ENCODE measurements at regions not wholly inside any gene's neighbourhood (a gene's known extent, or its start where the extent isn't known, plus 50 kb on each side); places are given as distances from the start of the nearest gene placed in this dataset.

- FAIRE-seq = no peak
- no peak for DNase-seq (ENCODE audit: extremely low spot score, insufficient read length, low read depth)
Measured at GRCh38 chr5:68352166-68352565, 136.6 kb downstream of the PIK3R1 start.

GRCh38 chr5:68353605-68354004 is 138.0 kb downstream of the PIK3R1 start:
- FAIRE-seq (no peak), DNase-seq (ENCODE audit: extremely low spot score, insufficient read length, low read depth) (no peak)

- no peak for FAIRE-seq
- DNase-seq (ENCODE audit: extremely low spot score, insufficient read length, low read depth) = no peak
Measured at GRCh38 chr5:68354315-68354714, 138.8 kb downstream of the PIK3R1 start.

- FAIRE-seq (no peak), DNase-seq (ENCODE audit: extremely low spot score, insufficient read length, low read depth) (no peak)
Measured at GRCh38 chr5:68356216-68356615, 140.7 kb downstream of the PIK3R1 start.

- DNase-seq (ENCODE audit: extremely low spot score, insufficient read length, low read depth) (no peak), FAIRE-seq (no peak)
Measured at GRCh38 chr5:68356623-68357022, 141.1 kb downstream of the PIK3R1 start.

- DNase-seq (ENCODE audit: extremely low spot score, insufficient read length, low read depth) = no peak
- FAIRE-seq = no peak
Measured at GRCh38 chr5:68359699-68360098, 144.1 kb downstream of the PIK3R1 start.

GRCh38 chr5:68362331-68362730 is 146.8 kb downstream of the PIK3R1 start:
- no peak for DNase-seq (ENCODE audit: extremely low spot score, insufficient read length, low read depth)
- peak; percentile 26 for FAIRE-seq

GRCh38 chr5:68365889-68366288 is 150.3 kb downstream of the PIK3R1 start:
- DNase-seq (ENCODE audit: extremely low spot score, insufficient read length, low read depth) (no peak), FAIRE-seq (no peak)

GRCh38 chr5:68367287-68367686 is 151.7 kb downstream of the PIK3R1 start:
- FAIRE-seq = no peak
- no peak for DNase-seq (ENCODE audit: extremely low spot score, insufficient read length, low read depth)

- no peak for DNase-seq (ENCODE audit: extremely low spot score, insufficient read length, low read depth)
- no peak for FAIRE-seq
Measured at GRCh38 chr5:68367717-68368116, 152.2 kb downstream of the PIK3R1 start.

GRCh38 chr5:68368311-68369022 is 152.9 kb downstream of the PIK3R1 start:
- FAIRE-seq = no peak
- no peak for DNase-seq (ENCODE audit: extremely low spot score, insufficient read length, low read depth)

- FAIRE-seq = no peak
- DNase-seq (ENCODE audit: extremely low spot score, insufficient read length, low read depth) = no peak
Measured at GRCh38 chr5:68369023-68369359, 153.4 kb downstream of the PIK3R1 start.

GRCh38 chr5:68369457-68370125 is 154.0 kb downstream of the PIK3R1 start:
- DNase-seq (ENCODE audit: extremely low spot score, insufficient read length, low read depth) = no peak
- FAIRE-seq = peak; percentile 88

GRCh38 chr5:68370196-68370595 is 154.6 kb downstream of the PIK3R1 start:
- no peak for DNase-seq (ENCODE audit: extremely low spot score, insufficient read length, low read depth)
- no peak for FAIRE-seq

GRCh38 chr5:68371607-68372006 is 156.1 kb downstream of the PIK3R1 start:
- no peak for FAIRE-seq
- no peak for DNase-seq (ENCODE audit: extremely low spot score, insufficient read length, low read depth)

GRCh38 chr5:68372161-68372560 is 156.6 kb downstream of the PIK3R1 start:
- FAIRE-seq = no peak
- no peak for DNase-seq (ENCODE audit: extremely low spot score, insufficient read length, low read depth)

- no peak for FAIRE-seq
- DNase-seq (ENCODE audit: extremely low spot score, insufficient read length, low read depth) = no peak
Measured at GRCh38 chr5:68373050-68373449, 157.5 kb downstream of the PIK3R1 start.

GRCh38 chr5:68374796-68375518 is 159.4 kb downstream of the PIK3R1 start:
- FAIRE-seq (no peak), DNase-seq (ENCODE audit: extremely low spot score, insufficient read length, low read depth) (no peak)

GRCh38 chr5:68375540-68375939 is 160.0 kb downstream of the PIK3R1 start:
- DNase-seq (ENCODE audit: extremely low spot score, insufficient read length, low read depth) (no peak), FAIRE-seq (no peak)

GRCh38 chr5:68376935-68377334 is 161.4 kb downstream of the PIK3R1 start:
- DNase-seq (ENCODE audit: extremely low spot score, insufficient read length, low read depth) = no peak
- no peak for FAIRE-seq

GRCh38 chr5:68377733-68378132 is 162.2 kb downstream of the PIK3R1 start:
- DNase-seq (ENCODE audit: extremely low spot score, insufficient read length, low read depth) (no peak), FAIRE-seq (no peak)

Measured in GM18507 (cell line).